Kidney epithelial cell (primary cell): ENCODE measurements at regions not wholly inside any gene's neighbourhood (a gene's known extent, or its start where the extent isn't known, plus 50 kb on each side); places are given as distances from the start of the nearest gene placed in this dataset.

Experiments used
- DNase-seq: peaks from one replicate; pipeline ENCODE4 v3.0.0-alpha.2; 2010; ENCODE audit warnings: low read depth
- H3K27me3 ChIP-seq: 2 replicates; pipeline ENCODE4 v1.6.0; 2011; ENCODE audit warnings: low read length; ENCODE audit not compliant: control insufficient read depth, insufficient read depth
- H3K36me3 ChIP-seq: 2 replicates; pipeline ENCODE4 v1.5.1; 2011; ENCODE audit warnings: low read length; ENCODE audit not compliant: control insufficient read depth, insufficient read depth
- H3K4me3 ChIP-seq: 2 replicates; pipeline ENCODE4 v1.5.1; 2011; ENCODE audit warnings: low read depth, mild to moderate bottlenecking, control low read depth, low read length
- TF ChIP-seq, protein P1 (sequence below): IDR thresholded peaks from 2 replicates; pipeline ENCODE4 v1.5.1; 2011; ENCODE audit warnings: mild to moderate bottlenecking, moderate library complexity, low read length, control low read depth, inconsistent platforms; ENCODE audit not compliant: insufficient read depth, poor library complexity, severe bottlenecking

DNA sequence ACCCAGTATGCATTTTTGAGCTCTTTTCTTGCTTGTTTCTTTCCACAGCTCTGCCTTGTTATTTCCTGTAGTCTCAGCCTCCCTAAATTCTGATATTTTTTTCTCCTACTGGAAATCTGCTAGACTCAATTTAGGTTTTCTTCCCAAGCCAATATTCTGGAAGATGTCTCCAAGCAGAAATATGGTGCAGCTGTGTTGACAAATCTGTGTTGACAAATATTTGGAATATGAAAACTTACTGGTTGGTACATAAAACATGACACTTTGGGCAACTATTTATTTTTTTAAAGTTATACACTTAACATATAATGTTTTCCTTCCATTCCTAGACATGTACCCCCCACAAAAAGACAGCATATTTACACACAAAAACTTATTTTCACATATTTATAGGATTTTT, 1048.4 kb downstream of the NCAM2 start:
- TF ChIP-seq, protein P1, sequence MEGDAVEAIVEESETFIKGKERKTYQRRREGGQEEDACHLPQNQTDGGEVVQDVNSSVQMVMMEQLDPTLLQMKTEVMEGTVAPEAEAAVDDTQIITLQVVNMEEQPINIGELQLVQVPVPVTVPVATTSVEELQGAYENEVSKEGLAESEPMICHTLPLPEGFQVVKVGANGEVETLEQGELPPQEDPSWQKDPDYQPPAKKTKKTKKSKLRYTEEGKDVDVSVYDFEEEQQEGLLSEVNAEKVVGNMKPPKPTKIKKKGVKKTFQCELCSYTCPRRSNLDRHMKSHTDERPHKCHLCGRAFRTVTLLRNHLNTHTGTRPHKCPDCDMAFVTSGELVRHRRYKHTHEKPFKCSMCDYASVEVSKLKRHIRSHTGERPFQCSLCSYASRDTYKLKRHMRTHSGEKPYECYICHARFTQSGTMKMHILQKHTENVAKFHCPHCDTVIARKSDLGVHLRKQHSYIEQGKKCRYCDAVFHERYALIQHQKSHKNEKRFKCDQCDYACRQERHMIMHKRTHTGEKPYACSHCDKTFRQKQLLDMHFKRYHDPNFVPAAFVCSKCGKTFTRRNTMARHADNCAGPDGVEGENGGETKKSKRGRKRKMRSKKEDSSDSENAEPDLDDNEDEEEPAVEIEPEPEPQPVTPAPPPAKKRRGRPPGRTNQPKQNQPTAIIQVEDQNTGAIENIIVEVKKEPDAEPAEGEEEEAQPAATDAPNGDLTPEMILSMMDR = no peak
- no peak for DNase-seq
- no peaks in the 10 kb centered on the region for H3K27me3 ChIP-seq
- H3K36me3 ChIP-seq = no peaks in the 10 kb centered on the region
- no peak overlapping the region for H3K4me3 ChIP-seq

DNA sequence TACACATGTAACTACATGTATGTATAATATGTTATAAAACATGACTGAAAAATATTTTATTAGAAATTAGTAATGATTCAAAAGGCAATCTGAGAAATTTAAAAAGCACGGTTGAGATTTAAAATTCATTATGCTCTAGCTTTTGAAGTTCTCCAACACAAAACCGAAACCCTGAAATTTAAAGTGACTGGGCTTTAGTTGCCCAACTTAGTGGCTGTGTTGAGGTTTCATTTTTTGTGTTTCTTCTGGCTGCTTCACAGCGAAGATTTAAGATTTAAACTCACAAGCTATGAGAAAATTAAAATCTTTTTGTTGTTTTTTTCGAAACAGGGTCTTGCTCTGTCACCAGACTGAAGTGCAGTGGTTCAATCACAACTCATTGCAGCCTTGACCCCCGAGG, 1058.7 kb downstream of the NCAM2 start:
- Histone ChIP-seq H3K36me3 (no peaks in the 10 kb centered on the region), H3K27me3 (no peaks in the 10 kb centered on the region), H3K4me3 (no peak overlapping the region)
- TF ChIP-seq, protein P1 = no peak
- no peak for DNase-seq

DNA sequence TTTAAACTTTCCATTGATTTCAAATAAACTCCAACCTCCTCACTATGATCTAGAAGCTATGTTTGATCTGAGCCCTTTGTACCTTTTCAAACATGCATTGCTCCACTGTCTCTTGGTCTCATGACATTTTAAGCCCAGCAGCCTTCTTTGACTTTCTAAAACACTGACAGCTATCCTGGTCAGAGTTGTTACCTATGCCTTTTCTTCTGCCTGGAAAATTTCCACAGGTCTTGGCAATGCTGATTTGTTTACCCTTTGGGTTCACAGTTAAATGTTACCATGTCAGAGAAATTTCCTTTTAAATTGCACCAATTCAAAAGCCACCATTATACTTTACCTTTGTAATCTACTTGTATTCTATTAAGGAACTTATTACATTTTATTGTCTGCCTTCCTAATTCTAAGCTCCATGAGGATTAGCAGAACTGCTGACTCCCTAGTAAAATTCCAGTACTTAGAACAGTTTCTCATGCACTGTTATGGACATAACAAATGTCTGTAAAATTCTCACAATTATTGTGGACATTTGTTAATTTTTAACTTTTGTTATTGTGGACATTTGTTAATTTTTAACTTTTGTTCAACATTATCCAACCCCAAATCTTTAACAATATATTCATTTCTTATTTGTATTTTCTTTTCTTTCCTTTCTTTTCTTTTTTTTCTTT, 1064.4 kb downstream of the NCAM2 start:
- no peaks in the 10 kb centered on the region for H3K36me3 ChIP-seq
- no peak for DNase-seq
- TF ChIP-seq, protein P1 = no peak
- H3K27me3 ChIP-seq = no peaks in the 10 kb centered on the region
- H3K4me3 ChIP-seq = no peak overlapping the region

DNA sequence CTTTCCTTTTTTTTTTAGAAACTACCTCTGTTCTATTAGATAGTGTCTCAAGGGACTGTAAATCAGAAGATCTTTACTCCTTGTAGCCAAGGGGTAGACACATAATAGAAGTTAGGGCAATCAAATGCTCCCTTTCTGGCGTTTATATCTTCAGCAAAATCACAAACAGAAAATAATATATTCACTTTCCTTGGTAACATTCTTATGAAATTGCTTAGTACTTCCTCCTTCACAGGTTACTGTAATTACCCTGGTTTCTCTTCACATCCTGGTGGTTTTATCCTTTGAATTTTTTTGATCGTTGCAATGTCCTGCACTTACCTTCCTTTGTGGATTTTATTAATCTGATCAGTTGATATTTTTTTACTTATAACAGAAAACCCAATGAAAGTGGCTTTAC, 1064.9 kb downstream of the NCAM2 start:
- H3K36me3 ChIP-seq = no peaks in the 10 kb centered on the region
- TF ChIP-seq, protein P1 = no peak
- no peaks in the 10 kb centered on the region for H3K27me3 ChIP-seq
- DNase-seq = no peak
- no peak overlapping the region for H3K4me3 ChIP-seq

DNA sequence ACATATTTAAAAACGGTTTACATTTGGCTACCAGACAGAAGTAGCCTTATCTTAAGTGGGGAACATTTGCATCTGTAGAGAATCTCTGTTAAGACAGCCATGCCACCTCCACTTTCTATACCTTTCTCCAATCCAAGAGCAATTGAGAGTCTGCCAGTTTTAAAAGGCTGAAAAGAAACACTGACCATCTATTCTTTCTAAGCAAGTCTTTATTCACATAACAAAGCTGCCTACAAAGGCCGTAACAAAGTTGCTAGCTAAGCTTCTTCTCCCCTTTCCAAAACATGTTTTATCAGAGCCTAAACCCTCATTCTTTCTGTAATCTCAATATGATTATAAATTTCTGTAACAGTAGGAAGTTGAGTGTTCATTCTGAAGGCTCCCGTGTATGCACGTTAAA, 1078.3 kb downstream of the NCAM2 start:
- TF ChIP-seq, protein P1 = no peak
- H3K27me3 ChIP-seq = no peaks in the 10 kb centered on the region
- no peak overlapping the region for H3K4me3 ChIP-seq
- no peaks in the 10 kb centered on the region for H3K36me3 ChIP-seq
- no peak for DNase-seq

DNA sequence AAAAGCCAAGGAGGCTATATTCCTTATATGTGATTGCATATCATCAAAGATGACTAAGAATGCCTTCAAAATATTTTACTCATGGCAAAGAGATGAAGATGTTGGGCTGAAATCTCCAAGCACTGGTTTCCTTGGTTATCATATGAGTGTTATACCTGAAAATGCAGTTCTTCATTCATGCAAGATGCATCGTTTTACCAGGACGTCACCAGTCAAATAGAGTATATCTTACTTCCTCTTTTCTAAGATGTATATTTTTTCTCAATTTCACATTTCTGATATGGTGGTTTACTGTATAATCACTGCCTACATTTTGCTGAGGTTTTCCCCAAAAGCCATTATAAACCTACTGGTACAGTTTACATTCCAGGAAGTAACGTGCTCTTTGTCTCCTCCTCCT, 1085.7 kb downstream of the NCAM2 start:
- DNase-seq = no peak
- no peaks in the 10 kb centered on the region for H3K27me3 ChIP-seq
- TF ChIP-seq, protein P1 = no peak
- no peak overlapping the region for H3K4me3 ChIP-seq
- H3K36me3 ChIP-seq = no peaks in the 10 kb centered on the region
